ENCODE measurements at regions not wholly inside any gene's neighbourhood (a gene's known extent, or its start where the extent isn't known, plus 50 kb on each side); places are given as distances from the start of the nearest gene placed in this dataset.

GRCh38 chr5:109982966-109983534, 293.3 kb downstream of the MAN2A1 start:
- TF ChIP-seq POLR2A (IDR thresholded peaks at IDR 0.05) (no peak), CTCF (IDR thresholded peaks at IDR 0.05) (no peak)

Measured in testis (tissue), 2 donors.